ENCODE measurements at regions not wholly inside any gene's neighbourhood (a gene's known extent, or its start where the extent isn't known, plus 50 kb on each side); places are given as distances from the start of the nearest gene placed in this dataset.

DNA sequence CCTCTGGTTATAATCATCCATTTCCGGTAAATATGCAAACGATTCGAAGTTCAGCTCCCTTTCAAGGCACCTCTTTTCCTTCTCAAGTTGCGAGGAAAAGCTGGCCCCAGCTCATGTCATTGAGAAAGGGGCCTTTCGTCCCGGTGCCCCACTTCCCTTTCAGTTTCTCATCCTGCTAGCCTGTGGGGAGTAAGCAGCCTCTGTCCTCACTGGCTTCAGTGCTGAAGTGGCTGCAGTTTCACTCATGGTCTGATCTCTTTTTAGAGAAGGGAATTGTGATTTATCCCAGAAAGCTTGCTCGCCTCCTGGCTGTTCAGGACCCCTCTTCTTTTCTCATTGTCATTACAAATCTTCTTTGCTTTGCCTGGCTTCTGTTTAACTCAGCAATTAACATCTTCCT is 207.5 kb downstream of the NR4A2 start:
- no peak overlapping the region for H4K91ac ChIP-seq (ENCODE audit: insufficient read depth, low read depth, low read length)
- no peaks in the 10 kb centered on the region for H3K4me1 ChIP-seq (ENCODE audit: control insufficient read depth, insufficient read depth, low read length)
- no peak overlapping the region for H3K23ac ChIP-seq (ENCODE audit: low read depth, low read length)
- H3K79me1 ChIP-seq (ENCODE audit: low read depth in 1 of 2, low read length in 2 of 2), result no peaks in the 10 kb centered on the region
- DNase-seq (no peak), ATAC-seq (ENCODE audit: low read depth) (no peak)
- TF ChIP-seq RCOR1 (IDR thresholded peaks at IDR 0.05; ENCODE audit: insufficient replicate concordance, low read length) (no peak), MXI1 (IDR thresholded peaks at IDR 0.05; ENCODE audit: borderline replicate concordance, low read depth, low read length) (no peak), MAZ (IDR thresholded peaks at IDR 0.05; ENCODE audit: borderline replicate concordance, low read depth, low read length) (no peak), BHLHE40 (IDR thresholded peaks at IDR 0.05; ENCODE audit: low read depth, low read length) (no peak), SMC3 (IDR thresholded peaks at IDR 0.05; ENCODE audit: low read depth, low read length) (no peak), RAD21 (IDR thresholded peaks at IDR 0.05; ENCODE audit: low read length) (no peak), FOS (IDR thresholded peaks at IDR 0.05; ENCODE audit: low read depth, low read length) (no peak), NFE2L2 (IDR thresholded peaks at IDR 0.05; ENCODE audit: low read depth, low read length) (no peak), RFX5 (IDR thresholded peaks at IDR 0.05; ENCODE audit: low read depth, low read length) (no peak), CHD1 (IDR thresholded peaks at IDR 0.05; ENCODE audit: low read depth, low read length) (no peak)
- TF ChIP-seq, protein P1, sequence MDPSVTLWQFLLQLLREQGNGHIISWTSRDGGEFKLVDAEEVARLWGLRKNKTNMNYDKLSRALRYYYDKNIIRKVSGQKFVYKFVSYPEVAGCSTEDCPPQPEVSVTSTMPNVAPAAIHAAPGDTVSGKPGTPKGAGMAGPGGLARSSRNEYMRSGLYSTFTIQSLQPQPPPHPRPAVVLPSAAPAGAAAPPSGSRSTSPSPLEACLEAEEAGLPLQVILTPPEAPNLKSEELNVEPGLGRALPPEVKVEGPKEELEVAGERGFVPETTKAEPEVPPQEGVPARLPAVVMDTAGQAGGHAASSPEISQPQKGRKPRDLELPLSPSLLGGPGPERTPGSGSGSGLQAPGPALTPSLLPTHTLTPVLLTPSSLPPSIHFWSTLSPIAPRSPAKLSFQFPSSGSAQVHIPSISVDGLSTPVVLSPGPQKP (IDR thresholded peaks at IDR 0.05; ENCODE audit: borderline replicate concordance, low read depth, low read length), result no peak
- TF ChIP-seq, protein P2, sequence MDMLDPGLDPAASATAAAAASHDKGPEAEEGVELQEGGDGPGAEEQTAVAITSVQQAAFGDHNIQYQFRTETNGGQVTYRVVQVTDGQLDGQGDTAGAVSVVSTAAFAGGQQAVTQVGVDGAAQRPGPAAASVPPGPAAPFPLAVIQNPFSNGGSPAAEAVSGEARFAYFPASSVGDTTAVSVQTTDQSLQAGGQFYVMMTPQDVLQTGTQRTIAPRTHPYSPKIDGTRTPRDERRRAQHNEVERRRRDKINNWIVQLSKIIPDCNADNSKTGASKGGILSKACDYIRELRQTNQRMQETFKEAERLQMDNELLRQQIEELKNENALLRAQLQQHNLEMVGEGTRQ (IDR thresholded peaks at IDR 0.05; ENCODE audit: low read depth, low read length), result no peak
- TF ChIP-seq, protein P3, sequence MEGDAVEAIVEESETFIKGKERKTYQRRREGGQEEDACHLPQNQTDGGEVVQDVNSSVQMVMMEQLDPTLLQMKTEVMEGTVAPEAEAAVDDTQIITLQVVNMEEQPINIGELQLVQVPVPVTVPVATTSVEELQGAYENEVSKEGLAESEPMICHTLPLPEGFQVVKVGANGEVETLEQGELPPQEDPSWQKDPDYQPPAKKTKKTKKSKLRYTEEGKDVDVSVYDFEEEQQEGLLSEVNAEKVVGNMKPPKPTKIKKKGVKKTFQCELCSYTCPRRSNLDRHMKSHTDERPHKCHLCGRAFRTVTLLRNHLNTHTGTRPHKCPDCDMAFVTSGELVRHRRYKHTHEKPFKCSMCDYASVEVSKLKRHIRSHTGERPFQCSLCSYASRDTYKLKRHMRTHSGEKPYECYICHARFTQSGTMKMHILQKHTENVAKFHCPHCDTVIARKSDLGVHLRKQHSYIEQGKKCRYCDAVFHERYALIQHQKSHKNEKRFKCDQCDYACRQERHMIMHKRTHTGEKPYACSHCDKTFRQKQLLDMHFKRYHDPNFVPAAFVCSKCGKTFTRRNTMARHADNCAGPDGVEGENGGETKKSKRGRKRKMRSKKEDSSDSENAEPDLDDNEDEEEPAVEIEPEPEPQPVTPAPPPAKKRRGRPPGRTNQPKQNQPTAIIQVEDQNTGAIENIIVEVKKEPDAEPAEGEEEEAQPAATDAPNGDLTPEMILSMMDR (conservative IDR thresholded peaks at IDR 0.05; ENCODE audit: low read depth, low read length), result no peak
- no peak overlapping the region for H2AK9ac ChIP-seq (replicated peaks; ENCODE audit: low read depth, low read length, poor library complexity)
- H3K9me3 ChIP-seq (ENCODE audit: control insufficient read depth, insufficient read depth, low read length), result no peaks in the 10 kb centered on the region
- H2BK5ac ChIP-seq (ENCODE audit: low read depth, low read length, poor library complexity, severe bottlenecking), result no peak overlapping the region
- no peaks in the 10 kb centered on the region for H4K20me1 ChIP-seq (ENCODE audit: insufficient read depth, low read length)
- no peaks in the 10 kb centered on the region for H3K36me3 ChIP-seq (ENCODE audit: control insufficient read depth, insufficient read depth, low read length)
- H2AFZ ChIP-seq (replicated peaks; ENCODE audit: low read length, poor library complexity), result no peak overlapping the region
- no peak overlapping the region for H2BK20ac ChIP-seq (ENCODE audit: low read depth, low read length)
- H4K8ac ChIP-seq (ENCODE audit: low read depth in 2 of 2, low read length in 2 of 2), result no peak overlapping the region
- H3K27ac ChIP-seq (ENCODE audit: insufficient read depth, low read length), result no peak overlapping the region
- H3K18ac ChIP-seq (ENCODE audit: low read depth, low read length), result no peak overlapping the region
- H2BK120ac ChIP-seq (ENCODE audit: low read depth, low read length), result no peak overlapping the region
- no peak overlapping the region for H3K4ac ChIP-seq (ENCODE audit: low read depth, low read length)
- no peak overlapping the region for H3K4me3 ChIP-seq (ENCODE audit: insufficient read depth, low read depth, low read length)
- H3K14ac ChIP-seq (replicated peaks; ENCODE audit: low read depth, low read length), result no peak overlapping the region
- no peak overlapping the region for H2AK5ac ChIP-seq (ENCODE audit: low read depth, low read length)
- intact Hi-C loops (cut with micrococcal nuclease), result no loop called here
- in situ Hi-C loops (cut with MboI; ENCODE audit: low sequenced_read_pairs), result no loop called here
- H4K5ac ChIP-seq (ENCODE audit: low read depth, low read length), result no peak overlapping the region
- H3K4me2 ChIP-seq (ENCODE audit: low read depth, low read length), result no peak overlapping the region
- WGBS, 2 experiments (ENCODE audit: extremely low coverage in 2 of 2, insufficient read length in 1 of 2), result no CpG with 5 or more reads among the region's 7 CpGs
- dilution Hi-C loops (cut with HindIII; ENCODE audit: low sequenced_read_pairs, unreplicated experiment), result no loop called here
- H3K9ac ChIP-seq (ENCODE audit: low read depth, low read length), result no peak overlapping the region
- H3K27me3 ChIP-seq (ENCODE audit: control insufficient read depth, insufficient read depth, low read length), result no peaks in the 10 kb centered on the region
- H3K9me1 ChIP-seq (ENCODE audit: insufficient read depth, low read length), result no peaks in the 10 kb centered on the region
- POLR2A ChIA-PET (ENCODE audit: unreplicated experiment), result no interaction called here
- no peak overlapping the region for H3K56ac ChIP-seq (ENCODE audit: extremely low read depth, insufficient read depth, low read length)
- H2BK15ac ChIP-seq (ENCODE audit: low read depth, low read length), result no peak overlapping the region
- no TSS peak for BruUV-seq (replicated peaks)
- CTCF ChIA-PET, result no interaction called here

All from IMR-90 (cell line).